Lung (tissue), 11 donors: ENCODE measurements at regions not wholly inside any gene's neighbourhood (a gene's known extent, or its start where the extent isn't known, plus 50 kb on each side); places are given as distances from the start of the nearest gene placed in this dataset.

Source experiments
- ATAC-seq: fragments of 200-7000 bp; cut with Tn5 transposase; one replicate; pipeline ENCODE4 v1.9.1; 2020; ENCODE audit warnings: moderate number of reproducible peaks; ENCODE audit not compliant: insufficient read depth, low FRiP score
- DNase-seq, 3 donors: peaks; one replicate each; pipeline ENCODE4 v3.0.0-alpha.2; 2013 to 2017
- H3K27ac ChIP-seq, 2 donors: one replicate each; pipeline ENCODE4 v1.5.1; 2013; ENCODE audit warnings: mild to moderate bottlenecking in 2 of 2, moderate library complexity in 2 of 2, control low read depth in 1 of 2, inconsistent platforms in 1 of 2, low read depth in 1 of 2, low read length in 1 of 2
- H3K27me3 ChIP-seq, 3 donors: one replicate each; pipeline ENCODE4 v1.5.1; 2013; ENCODE audit warnings: low read length in 2 of 3; ENCODE audit not compliant: control insufficient read depth in 3 of 3, insufficient read depth in 3 of 3
- H3K36me3 ChIP-seq, 4 donors: one replicate each; pipeline ENCODE4 v1.5.1; 2013; ENCODE audit warnings: low read length in 4 of 4, mild to moderate bottlenecking in 1 of 4, moderate library complexity in 1 of 4; ENCODE audit not compliant: control insufficient read depth in 4 of 4, insufficient read depth in 4 of 4
- H3K4me1 ChIP-seq, 5 donors: one replicate each; pipeline ENCODE4 v1.5.1; 2013; ENCODE audit warnings: low read length in 5 of 5, mild to moderate bottlenecking in 2 of 5, moderate library complexity in 1 of 5; ENCODE audit not compliant: control insufficient read depth in 5 of 5, insufficient read depth in 5 of 5
- H3K4me3 ChIP-seq: one replicate; pipeline ENCODE4 v1.5.1; 2013; ENCODE audit warnings: mild to moderate bottlenecking, control low read depth, moderate library complexity
- H3K9ac ChIP-seq, 2 donors: one replicate each; pipeline ENCODE4 v1.5.1; 2013; ENCODE audit warnings: low read length in 2 of 2, control low read depth in 1 of 2; ENCODE audit not compliant: insufficient read depth in 1 of 2
- H3K9me3 ChIP-seq, 4 donors: one replicate each; pipeline ENCODE4 v1.5.1; 2013; ENCODE audit warnings: low read length in 3 of 4, mild to moderate bottlenecking in 1 of 4, moderate library complexity in 1 of 4; ENCODE audit not compliant: control insufficient read depth in 4 of 4, insufficient read depth in 3 of 4
- CTCF ChIP-seq: IDR thresholded peaks from 2 replicates; pipeline ENCODE4 v1.5.1; 2012; ENCODE audit warnings: mild to moderate bottlenecking; ENCODE audit errors: control extremely low read depth, extremely low read depth
- WGBS, 2 donors: extraction: QIAGEN DNeasy Blood & Tissue Kit; methylation state at CpG; one replicate each; pipeline ENCODE4 v1.1.7; 2013; 5-methylcytosine and 5-hydroxymethylcytosine counted together
- donor health status: control.
- donor health status: control.
- donor health status: Bipolar disorder and iron deficiency.
- donor health status: healthy.
- donor health status: DM: yes; HTN: yes; CAD: no.

GRCh38 chr13:77443511-77443910 lies 92.0 kb upstream of the SCEL start:
- WGBS, 2 donors = 85 to 86% methylated on average over 1 of the region's 1 CpG
- no peak for TF ChIP-seq CTCF
- no peaks in the 10 kb centered on the region for H3K4me1 ChIP-seq
- H3K27ac ChIP-seq = no peak overlapping the region
- no peaks in the 10 kb centered on the region for H3K36me3 ChIP-seq
- H3K9ac ChIP-seq = no peak overlapping the region
- H3K27me3 ChIP-seq = no peaks in the 10 kb centered on the region
- H3K4me3 ChIP-seq = no peak overlapping the region
- DNase-seq (no peak), ATAC-seq (no peak)
- no peaks in the 10 kb centered on the region for H3K9me3 ChIP-seq

- no peaks in the 10 kb centered on the region for H3K4me1 ChIP-seq
- TF ChIP-seq CTCF = no peak
- H3K36me3 ChIP-seq = no peaks in the 10 kb centered on the region
- DNase-seq (no peak), ATAC-seq (no peak)
- H3K27me3 ChIP-seq = no peaks in the 10 kb centered on the region
- H3K27ac ChIP-seq = no peak overlapping the region
- H3K9ac ChIP-seq = no peak overlapping the region
- WGBS, 2 donors = 78 to 94% methylated on average over 2 of the region's 2 CpGs
- H3K9me3 ChIP-seq = no peaks in the 10 kb centered on the region
- no peak overlapping the region for H3K4me3 ChIP-seq
Observed at GRCh38 chr13:77437267-77437666, 98.2 kb upstream of the SCEL start.

GRCh38 chr13:77434289-77434688 lies 101.2 kb upstream of the SCEL start:
- Histone ChIP-seq H3K27ac (no peak overlapping the region), H3K9me3 (no peaks in the 10 kb centered on the region), H3K27me3 (no peaks in the 10 kb centered on the region), H3K4me3 (no peak overlapping the region), H3K4me1 (no peaks in the 10 kb centered on the region), H3K36me3 (no peaks in the 10 kb centered on the region), H3K9ac (no peak overlapping the region)
- TF ChIP-seq CTCF = no peak
- WGBS, 2 donors = 66 to 84% methylated on average over 1 of the region's 1 CpG
- DNase-seq (peak in 1 of 3 donors; percentile 23), ATAC-seq (no peak)

- TF ChIP-seq CTCF = no peak
- ATAC-seq (no peak), DNase-seq (no peak)
- Histone ChIP-seq H3K9me3 (no peaks in the 10 kb centered on the region), H3K36me3 (no peaks in the 10 kb centered on the region), H3K4me1 (no peaks in the 10 kb centered on the region), H3K27ac (no peak overlapping the region), H3K27me3 (no peaks in the 10 kb centered on the region), H3K9ac (no peak overlapping the region), H3K4me3 (no peak overlapping the region)
Observed at GRCh38 chr13:77431449-77431848, 104.1 kb upstream of the SCEL start.
